Stomach (tissue), 4 donors: ENCODE measurements at regions not wholly inside any gene's neighbourhood (a gene's known extent, or its start where the extent isn't known, plus 50 kb on each side); places are given as distances from the start of the nearest gene placed in this dataset.

ENCODE experiments used
- EP300 ChIP-seq: sonication (generic); formaldehyde crosslinking; IDR thresholded peaks from one replicate; pipeline ENCODE4 v1.6.1; 2017; ENCODE audit warnings: antibody characterized with exemption
- POLR2A ChIP-seq, 4 donors: fragments of 450-650 bp; IDR thresholded peaks; one replicate each; pipeline ENCODE4 v1.6.1; 2016; ENCODE audit warnings: antibody characterized with exemption in 4 of 4, control low read depth in 2 of 4, mild to moderate bottlenecking in 1 of 4, moderate library complexity in 1 of 4
- POLR2AphosphoS5 ChIP-seq, 3 donors: sonication (generic); formaldehyde crosslinking; IDR thresholded peaks; one replicate each; pipeline ENCODE4 v1.6.1; 2016; ENCODE audit warnings: antibody characterized with exemption in 3 of 3
- TF ChIP-seq, protein P1 (sequence below), 7 experiments: fragments of 450-650 bp in 4 of 7; fragments of 200-600 bp in 3 of 7; sonication (generic) in 3 of 7; IDR thresholded peaks; one replicate each; pipeline ENCODE4 v1.5.1; 2016 to 2019; ENCODE audit warnings: antibody characterized with exemption in 7 of 7, control low read depth in 2 of 7, mild to moderate bottlenecking in 1 of 7

DNA sequence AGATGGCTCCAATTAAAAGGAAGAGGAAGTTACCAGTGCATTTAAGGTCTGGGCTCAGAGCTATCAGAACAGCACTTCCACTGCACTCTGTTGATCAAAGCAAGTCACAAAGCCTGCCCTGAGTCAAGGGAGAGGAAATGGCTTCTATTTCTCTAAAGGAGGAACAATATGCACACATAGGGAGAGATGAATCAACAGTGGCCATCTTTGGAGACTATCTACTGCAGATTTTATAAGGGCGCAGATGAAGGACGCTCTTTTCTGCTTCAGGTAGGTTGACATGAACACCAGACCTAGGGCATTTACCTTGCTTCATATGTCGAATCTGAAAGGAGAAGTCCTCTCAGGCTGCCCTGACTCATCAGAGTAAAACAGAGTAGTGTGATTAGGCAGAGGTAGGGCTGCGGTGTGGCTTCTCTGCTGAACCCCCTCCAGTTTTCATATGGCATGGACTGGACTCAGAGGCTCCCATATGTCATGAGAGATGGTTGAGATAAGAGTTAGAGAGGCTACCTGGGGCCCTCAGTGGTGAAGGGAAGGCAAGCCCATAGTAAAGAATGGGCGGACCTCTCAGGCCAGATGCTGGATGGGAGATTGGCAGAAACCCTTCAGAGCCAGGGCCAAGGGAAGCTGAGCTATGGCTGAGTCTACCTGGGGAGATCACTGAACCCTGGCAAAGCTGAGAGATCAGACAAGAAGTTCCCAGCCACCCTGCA, 84.4 kb downstream of the ARF6 start:
- TF ChIP-seq, protein P1, sequence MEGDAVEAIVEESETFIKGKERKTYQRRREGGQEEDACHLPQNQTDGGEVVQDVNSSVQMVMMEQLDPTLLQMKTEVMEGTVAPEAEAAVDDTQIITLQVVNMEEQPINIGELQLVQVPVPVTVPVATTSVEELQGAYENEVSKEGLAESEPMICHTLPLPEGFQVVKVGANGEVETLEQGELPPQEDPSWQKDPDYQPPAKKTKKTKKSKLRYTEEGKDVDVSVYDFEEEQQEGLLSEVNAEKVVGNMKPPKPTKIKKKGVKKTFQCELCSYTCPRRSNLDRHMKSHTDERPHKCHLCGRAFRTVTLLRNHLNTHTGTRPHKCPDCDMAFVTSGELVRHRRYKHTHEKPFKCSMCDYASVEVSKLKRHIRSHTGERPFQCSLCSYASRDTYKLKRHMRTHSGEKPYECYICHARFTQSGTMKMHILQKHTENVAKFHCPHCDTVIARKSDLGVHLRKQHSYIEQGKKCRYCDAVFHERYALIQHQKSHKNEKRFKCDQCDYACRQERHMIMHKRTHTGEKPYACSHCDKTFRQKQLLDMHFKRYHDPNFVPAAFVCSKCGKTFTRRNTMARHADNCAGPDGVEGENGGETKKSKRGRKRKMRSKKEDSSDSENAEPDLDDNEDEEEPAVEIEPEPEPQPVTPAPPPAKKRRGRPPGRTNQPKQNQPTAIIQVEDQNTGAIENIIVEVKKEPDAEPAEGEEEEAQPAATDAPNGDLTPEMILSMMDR (IDR thresholded peaks at IDR 0.05), result no peak
- TF ChIP-seq POLR2A (IDR thresholded peaks at IDR 0.05) (no peak), EP300 (no peak), POLR2AphosphoS5 (IDR thresholded peaks at IDR 0.05) (no peak)
